ENCODE measurements at regions not wholly inside any gene's neighbourhood (a gene's known extent, or its start where the extent isn't known, plus 50 kb on each side); places are given as distances from the start of the nearest gene placed in this dataset.

GRCh38 chr2:34954758-34955157 lies 1355.7 kb upstream of the FAM98A start:
- Histone ChIP-seq H3K4me1 (ENCODE audit: control insufficient read depth in 4 of 4, insufficient read depth in 4 of 4, low read length in 3 of 4) (no peaks in the 10 kb centered on the region), H3K27me3 (ENCODE audit: control insufficient read depth in 4 of 4, insufficient read depth in 4 of 4, low read length in 3 of 4) (no peaks in the 10 kb centered on the region), H3K4me3 (ENCODE audit: low read depth in 1 of 3, low read length in 3 of 3) (no peak overlapping the region), H3K27ac (ENCODE audit: low read depth in 1 of 2, low read length in 2 of 2) (no peak overlapping the region), H3K36me3 (ENCODE audit: control insufficient read depth in 4 of 4, insufficient read depth in 3 of 4, low read depth in 1 of 4, low read length in 3 of 4) (no peaks in the 10 kb centered on the region), H3K9ac (ENCODE audit: low read depth in 1 of 2, low read length in 2 of 2) (no peak overlapping the region), H3K9me3 (ENCODE audit: control insufficient read depth in 4 of 4, low read length in 3 of 4) (no peaks in the 10 kb centered on the region)
- no peak for DNase-seq (ENCODE audit: low spot score)
- no peak for TF ChIP-seq HNF4G (IDR thresholded peaks at IDR 0.05)
- no peak for TF ChIP-seq RXRA (IDR thresholded peaks at IDR 0.05)
- TF ChIP-seq FOXA2 (IDR thresholded peaks at IDR 0.05): no peak
- TF ChIP-seq YY1 (IDR thresholded peaks at IDR 0.05): no peak
- no peak for TF ChIP-seq EGR1 (IDR thresholded peaks at IDR 0.05; ENCODE audit: low read depth in 2 of 2)
- TF ChIP-seq TAF1 (conservative IDR thresholded peaks at IDR 0.05): no peak
- no peak for TF ChIP-seq HNF4A (conservative IDR thresholded peaks at IDR 0.05)
- TF ChIP-seq REST (IDR thresholded peaks at IDR 0.05): no peak
- no peak for TF ChIP-seq MAX (IDR thresholded peaks at IDR 0.05)
- no peak for TF ChIP-seq CTCF (IDR thresholded peaks at IDR 0.05; ENCODE audit: low read depth, low read length, missing input control)
- no peak for TF ChIP-seq RAD21 (IDR thresholded peaks at IDR 0.05)
- TF ChIP-seq SP1 (IDR thresholded peaks at IDR 0.05): no peak

- H3K9ac ChIP-seq (ENCODE audit: low read depth in 1 of 2, low read length in 2 of 2): no peak overlapping the region
- TF ChIP-seq SP1 (IDR thresholded peaks at IDR 0.05) (no peak), GABPA (IDR thresholded peaks at IDR 0.05 in 1 of 2, conservative IDR thresholded peaks at IDR 0.05 in 1 of 2) (no peak), TAF1 (conservative IDR thresholded peaks at IDR 0.05) (no peak), NR2F2 (IDR thresholded peaks at IDR 0.05) (no peak), MAX (IDR thresholded peaks at IDR 0.05) (no peak), ATF3 (IDR thresholded peaks at IDR 0.05) (no peak), HNF4A (conservative IDR thresholded peaks at IDR 0.05) (no peak)
- no peaks in the 10 kb centered on the region for H3K4me1 ChIP-seq (ENCODE audit: control insufficient read depth in 4 of 4, insufficient read depth in 4 of 4, low read length in 3 of 4)
- no peak overlapping the region for H3K27ac ChIP-seq (ENCODE audit: low read depth in 1 of 2, low read length in 2 of 2)
- no peaks in the 10 kb centered on the region for H3K36me3 ChIP-seq (ENCODE audit: control insufficient read depth in 4 of 4, insufficient read depth in 3 of 4, low read depth in 1 of 4, low read length in 3 of 4)
- H3K27me3 ChIP-seq (ENCODE audit: control insufficient read depth in 4 of 4, insufficient read depth in 4 of 4, low read length in 3 of 4): no peaks in the 10 kb centered on the region
- no peak for DNase-seq (ENCODE audit: low spot score)
- H3K9me3 ChIP-seq (ENCODE audit: control insufficient read depth in 4 of 4, low read length in 3 of 4): peaks cover 0 to 3% (median 0%) of the 10 kb centered on the region in 4 donors
- H3K4me3 ChIP-seq (ENCODE audit: low read depth in 1 of 3, low read length in 3 of 3): no peak overlapping the region
- WGBS: 66% methylated on average over 6 of the region's 6 CpGs
These were observed 1351.7 kb upstream of the FAM98A start for GRCh38 chr2:34950797-34951196.
